NCI-H1694 (cell line): ENCODE measurements at regions not wholly inside any gene's neighbourhood (a gene's known extent, or its start where the extent isn't known, plus 50 kb on each side); places are given as distances from the start of the nearest gene placed in this dataset.
"Not testable (repeated sequence)": the region's sequence is repeated elsewhere in the genome, so short reads cannot be mapped to it uniquely, and the experiment has no call there.

ENCODE experiments used
- DNase-seq: peaks from one replicate; lab custom pipeline; 2025; lab: John Stamatoyannopoulos, UW

DNA sequence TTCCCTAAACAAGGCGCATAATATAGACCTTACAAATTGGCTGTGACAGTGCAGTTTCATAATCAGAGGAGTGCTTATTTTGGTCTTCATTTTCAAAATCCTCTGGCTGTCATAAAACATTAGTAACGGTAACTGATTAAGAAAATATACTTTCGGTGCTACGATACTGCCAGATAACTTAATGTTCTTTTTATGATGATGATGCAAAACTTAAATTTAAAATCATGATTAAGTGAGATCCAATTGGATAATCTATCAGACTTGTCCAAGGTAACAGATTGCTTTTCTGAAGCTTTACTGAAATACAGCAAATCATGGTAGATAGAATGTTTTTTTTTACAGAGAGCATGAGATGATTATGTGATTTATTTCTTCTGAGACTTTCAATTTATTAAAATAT, 364.2 kb upstream of the CNTN3 start:
- no peak for DNase-seq

DNA sequence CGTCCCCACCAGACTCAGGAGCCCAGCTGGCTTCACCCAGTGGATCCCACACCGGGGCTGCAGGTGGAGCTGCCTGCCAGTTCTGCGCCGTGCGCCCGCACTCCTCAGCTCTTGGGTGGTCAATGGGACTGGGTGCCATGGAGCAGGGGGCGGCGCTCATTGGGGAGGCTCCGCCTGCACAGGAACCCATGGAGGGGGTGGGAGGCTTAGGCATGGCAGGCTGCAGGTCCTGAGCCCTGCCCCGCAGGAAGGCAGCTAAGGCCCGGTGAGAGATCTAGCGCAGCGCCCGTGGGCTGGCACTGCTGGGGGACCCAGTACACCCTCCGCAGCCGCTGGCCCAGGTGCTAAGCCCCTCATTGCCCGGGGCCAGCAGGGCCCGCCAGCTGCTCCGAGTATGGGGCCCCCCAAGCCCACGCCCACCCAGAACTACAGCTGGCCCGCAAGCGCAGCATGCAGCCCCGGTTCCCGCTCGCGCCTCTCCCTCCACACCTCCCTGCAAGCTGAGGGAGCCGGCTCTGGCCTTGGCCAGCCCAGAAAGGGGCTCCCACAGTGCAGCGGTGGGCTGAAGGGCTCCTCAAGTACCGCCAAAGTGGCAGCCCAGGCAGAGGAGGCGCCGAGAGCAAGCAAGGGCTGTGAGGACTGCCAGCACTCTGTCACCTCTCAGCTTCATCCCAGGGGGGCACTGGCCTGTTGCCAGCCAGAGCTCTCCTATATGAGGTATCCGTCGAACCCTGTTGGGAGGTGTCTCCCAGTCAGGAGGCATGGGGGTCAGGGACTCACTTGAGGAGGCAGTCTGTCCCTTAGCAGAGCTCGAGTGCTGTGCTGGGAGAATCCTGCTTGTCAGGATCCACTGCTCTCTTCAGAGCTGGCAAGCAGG, 370.8 kb upstream of the CNTN3 start:
- not testable (repeated sequence) for DNase-seq

DNA sequence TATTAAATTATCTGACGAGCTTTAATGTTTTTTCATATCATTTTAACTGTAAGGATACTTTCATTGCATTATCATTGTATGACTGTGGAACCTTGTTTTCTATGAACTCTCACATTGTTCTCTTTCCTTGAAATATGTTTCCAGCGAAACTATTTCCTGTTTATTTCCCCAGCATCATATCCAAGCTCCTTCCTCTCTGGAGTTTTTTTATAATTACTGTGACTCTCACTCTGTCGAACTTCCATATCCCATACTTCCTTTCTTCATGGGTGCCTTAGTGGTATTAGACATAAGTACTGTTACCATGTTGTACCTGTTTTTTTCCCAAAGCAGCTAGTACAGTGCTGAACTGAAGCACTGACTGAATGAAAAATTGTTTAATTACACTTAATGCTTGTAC, 373.6 kb upstream of the CNTN3 start:
- DNase-seq = no peak

DNA sequence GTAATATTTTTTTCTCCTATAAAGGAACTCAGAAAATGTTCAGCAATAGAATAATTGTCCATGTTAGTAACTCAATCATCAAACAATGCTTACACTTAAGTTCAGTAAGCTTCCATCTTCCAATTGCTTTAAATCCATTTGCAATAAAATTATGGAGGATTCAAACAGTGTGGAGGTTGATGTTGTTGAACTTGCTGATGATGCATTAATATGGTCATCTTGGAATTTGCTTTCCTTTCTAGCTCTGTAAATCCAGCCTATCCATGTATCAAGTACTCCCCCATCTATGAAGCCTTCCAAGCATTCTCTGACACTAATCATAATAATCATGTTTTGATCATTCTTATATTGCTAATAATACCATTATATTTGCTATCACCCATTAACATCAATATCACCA, 378.4 kb upstream of the CNTN3 start:
- no peak for DNase-seq

DNA sequence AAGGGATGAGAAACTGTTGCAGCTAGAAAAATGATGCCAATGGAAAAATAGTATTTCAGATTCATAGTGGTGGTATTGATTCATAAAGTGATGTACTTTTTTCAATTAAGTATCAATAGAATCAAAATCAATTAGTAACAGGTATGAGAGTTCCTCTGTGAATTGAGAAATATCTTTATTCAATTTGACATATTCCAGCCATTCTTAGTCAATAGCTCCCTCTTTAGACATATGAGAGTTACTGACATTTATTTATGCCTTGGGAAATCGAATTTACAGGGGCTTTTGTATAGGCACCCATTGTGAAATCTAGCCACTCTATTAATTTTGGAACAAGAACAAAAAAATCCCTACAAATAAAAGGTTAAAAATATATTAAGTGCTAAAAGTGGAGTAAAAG, 386.9 kb upstream of the CNTN3 start:
- no peak for DNase-seq

DNA sequence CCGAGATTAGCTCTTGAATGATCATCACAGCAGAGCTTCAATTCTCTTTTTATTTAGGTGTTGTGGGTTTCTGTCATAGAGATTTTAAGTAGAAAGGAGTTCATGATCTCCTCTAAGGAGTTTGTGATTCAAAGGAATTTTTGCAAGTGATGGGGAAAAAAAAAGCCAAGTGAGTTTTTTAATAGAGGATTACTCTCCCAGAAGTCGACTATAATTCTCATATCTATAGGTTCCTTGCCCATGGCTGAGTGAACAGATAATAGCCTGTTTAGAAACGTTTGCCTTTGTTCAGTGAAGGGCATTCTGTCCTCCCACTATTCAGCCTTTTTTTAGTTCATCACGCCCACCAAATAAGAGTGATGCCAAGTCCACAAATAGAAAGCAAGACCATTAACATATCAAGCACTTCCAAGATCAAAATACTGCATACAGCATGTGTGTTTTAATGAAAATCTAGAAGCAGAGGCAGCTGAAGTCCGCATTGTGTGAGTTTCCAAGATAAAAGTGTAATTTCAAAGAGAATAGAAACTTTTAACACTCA, 398.4 kb upstream of the CNTN3 start:
- DNase-seq = no peak

DNA sequence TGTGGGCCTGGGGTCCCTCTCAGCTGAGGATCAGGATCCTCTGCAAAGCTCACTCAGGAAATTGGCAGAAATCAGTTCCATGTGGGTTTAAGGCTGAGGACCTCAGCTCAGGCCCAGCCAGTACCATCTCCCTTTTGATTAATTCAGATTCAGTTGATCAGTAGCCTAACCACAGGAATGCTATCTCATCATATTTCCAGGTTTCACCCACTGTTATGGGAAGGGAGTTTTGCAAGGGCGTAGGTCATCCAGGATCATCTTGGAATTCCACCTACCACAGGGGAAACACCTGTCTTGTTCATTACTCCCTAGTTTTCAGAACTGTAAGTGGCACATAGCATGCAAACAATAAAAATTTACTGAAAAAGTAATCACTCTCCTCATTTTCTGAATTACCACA, 399.5 kb upstream of the CNTN3 start:
- DNase-seq = no peak

DNA sequence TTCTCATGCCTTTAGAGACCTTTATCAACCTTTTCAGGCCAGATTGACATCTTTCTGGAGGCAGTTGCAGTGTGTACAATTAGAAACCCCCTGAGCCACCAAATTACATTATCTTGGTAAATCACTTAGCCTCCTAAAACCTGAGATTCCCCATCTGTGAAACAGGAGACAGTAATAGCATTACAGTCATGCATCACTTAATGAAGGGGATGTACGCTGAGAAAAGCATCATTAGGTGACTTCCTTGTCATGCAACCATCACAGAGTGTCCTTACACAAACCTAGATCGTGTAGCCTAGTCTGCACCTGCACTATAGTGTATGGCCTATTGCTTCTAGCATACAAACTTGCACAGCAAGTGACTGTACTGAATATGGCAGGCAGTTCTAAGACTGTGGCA, 400.8 kb upstream of the CNTN3 start:
- DNase-seq = no peak

DNA sequence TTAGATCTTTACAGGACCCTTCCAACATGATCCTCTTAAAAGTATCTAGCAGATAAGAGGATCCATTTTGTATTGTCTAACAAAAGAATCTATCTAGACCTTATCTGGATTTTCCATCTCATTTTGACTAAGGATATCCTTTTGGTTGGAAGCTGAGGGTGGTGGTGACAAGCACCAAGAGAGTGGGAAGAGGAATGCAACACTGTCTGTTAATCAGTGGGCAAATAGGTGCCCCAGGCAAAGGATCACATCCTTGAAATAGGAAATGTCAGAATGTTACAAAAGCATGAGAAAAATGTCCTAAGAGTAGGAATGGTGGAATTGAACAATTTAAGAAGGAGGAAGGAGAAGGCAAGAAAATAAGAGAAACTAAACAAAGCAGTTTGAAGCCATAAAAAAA, 420.7 kb upstream of the CNTN3 start:
- no peak for DNase-seq

DNA sequence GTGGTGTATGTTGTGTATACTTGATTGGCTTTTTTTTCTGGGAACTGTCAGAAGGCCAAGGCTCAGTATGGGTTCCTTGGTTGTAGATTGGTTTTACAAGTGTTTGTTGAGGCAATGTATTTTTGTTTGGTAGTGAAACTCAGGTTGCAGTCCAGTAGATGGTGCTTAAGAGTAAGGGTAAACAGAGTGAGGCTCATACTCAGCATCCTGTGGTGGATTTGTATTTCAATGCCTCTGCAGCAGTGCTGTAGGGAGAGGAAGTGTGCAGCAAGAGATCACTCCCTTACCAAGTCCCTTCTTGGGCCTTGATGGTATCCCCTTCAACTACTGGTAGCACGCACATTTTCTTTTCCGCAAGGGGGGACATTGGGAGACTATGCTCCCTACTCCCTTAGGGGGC, 428.5 kb upstream of the CNTN3 start:
- no peak for DNase-seq

DNA sequence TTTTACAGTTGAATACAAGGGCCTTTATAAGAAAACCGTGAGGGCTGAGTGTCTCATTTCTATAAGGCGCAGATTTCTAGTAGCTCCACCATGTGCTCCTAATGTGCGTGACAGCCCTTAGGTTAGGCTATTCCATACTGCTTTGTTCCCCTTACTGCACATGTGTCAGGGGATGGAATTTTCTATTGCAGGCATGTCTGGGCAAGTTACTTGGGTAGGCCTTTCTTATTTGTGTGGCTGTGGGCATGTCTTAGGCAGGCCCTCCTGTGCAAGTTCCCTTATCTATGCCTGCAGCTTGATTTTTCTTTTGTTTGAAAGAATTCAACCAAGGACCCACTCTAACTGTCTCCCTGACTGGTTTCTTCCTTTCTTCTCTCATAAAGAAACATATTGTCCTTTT, 434.2 kb upstream of the CNTN3 start:
- no peak for DNase-seq

DNA sequence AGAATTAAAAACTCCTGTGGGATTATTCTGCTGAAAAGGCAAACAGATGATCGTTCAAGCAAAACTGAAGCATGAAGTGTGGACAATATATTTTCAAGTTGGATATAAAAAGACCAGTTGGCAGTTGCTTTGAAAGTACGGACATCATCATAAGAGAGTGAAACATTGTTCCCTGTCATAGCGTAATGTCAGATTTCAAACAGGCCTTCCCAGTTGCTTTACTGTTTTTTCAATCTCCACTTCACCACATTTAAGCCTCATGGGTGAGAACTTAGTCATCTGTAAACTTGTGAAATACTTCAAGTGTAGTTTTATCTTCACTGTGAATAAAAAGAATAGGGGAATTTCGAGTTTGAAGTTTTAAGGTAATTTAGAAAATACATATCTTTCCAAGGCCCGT, 435.1 kb upstream of the CNTN3 start:
- no peak for DNase-seq

DNA sequence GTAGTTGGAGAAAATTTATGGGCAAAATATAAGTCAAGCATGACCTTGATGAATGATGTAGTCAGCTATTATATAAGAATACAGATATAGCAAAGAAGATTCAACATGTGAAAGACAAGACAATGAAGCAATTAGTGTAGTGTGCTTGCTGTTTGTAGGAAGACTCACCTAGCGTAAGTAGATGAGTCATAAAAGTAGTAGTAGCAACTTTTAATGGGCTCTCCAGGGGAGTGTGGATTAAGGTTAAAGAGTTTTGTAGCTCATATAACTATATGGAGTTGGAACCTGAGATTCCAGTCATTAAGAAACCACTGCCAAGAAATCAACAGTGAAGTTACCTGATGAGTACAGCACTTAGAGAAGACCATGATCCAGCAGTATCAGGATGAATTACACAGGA, 444.7 kb upstream of the CNTN3 start:
- no peak for DNase-seq

DNA sequence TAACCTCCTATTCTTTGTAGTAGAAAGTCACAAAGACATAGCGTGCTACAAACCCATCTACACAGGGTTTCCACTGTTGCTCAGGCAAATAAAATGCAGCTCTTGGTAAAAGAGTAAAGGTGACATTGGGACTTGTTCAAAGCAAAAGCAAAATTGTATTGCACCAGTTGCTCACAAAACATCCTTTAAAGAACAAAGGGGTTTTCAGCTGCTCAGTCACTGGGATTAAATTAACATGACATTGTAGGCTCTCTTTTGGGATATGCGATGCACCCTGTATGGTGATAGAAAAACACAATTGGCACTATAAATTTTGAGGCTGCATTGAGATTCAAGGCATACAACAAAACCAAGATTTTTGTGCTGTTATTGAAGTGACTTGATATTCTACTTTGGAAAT, 447.3 kb upstream of the CNTN3 start:
- no peak for DNase-seq

DNA sequence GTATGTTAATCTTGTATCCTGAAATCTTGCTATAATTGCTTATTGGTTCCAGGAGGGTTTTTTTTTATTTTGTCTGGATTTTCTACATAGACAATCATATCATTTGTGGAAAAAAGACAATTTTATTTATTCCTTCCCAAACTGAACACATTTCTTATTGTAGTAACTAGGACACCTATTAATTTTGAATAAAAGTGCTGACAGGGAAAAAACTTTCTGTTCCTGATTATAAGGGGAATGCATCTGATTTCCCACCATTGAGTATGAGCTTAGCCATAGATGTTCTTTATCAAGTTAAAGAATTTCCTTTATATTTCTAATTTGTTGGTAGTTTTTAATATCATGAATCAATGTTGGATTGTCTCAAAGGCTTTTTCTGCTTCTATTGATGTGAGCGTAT, 460.7 kb upstream of the CNTN3 start:
- no peak for DNase-seq

DNA sequence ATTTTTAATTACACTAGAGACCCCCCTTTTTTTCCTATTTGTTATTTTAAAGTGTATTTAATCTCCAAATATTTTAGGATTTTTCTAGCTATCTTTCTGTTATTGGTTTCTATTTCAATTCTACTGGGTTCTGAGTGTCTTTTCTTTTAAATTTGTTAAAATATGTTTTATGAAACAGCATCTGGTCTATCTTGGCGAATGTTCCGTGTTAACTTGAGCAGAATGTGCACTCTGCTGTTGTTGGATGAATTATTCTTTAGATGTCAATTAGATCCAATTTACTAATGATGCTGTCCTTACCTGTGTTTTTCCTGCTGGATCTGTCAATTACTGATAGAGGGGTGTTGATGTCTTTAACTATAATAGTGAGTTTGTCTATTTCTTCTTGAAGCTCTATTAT, 462.0 kb upstream of the CNTN3 start:
- no peak for DNase-seq

DNA sequence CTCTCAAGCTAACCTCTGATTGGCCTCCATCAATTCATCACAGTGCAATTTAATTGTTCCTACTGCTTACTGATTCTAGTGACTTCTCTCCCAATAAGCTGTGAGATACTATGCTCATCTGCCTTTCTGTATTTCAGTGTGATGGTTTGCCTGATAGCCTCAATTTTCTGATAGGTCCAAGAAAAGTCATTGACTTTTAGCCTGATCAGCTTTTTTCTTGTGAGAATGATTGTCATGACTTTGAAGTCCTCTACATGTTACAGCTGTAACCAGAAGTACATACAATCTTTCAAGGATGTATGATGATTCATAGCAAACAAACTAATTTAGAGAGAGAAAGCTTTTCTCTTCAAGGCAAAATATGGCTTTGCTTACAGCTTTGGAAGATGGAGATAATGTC, 463.8 kb upstream of the CNTN3 start:
- DNase-seq = no peak

DNA sequence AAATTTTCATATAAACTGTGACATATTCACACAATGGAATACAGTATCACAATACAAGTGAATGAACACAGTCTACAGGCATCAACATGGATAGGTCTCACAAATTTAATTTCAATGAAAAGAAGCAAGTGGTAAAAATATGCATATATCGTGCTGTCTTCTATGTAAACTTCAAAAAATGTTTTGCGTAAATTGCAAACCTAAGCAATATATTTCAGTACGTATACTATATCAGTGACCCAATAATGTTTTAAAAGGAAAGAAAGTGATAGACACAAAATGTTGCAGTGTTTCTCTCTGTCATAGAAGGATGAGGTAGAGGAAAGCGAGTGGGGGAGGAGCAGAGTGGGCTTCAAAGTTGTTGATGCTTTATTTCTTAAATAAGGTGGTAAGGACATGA, 468.4 kb upstream of the CNTN3 start:
- DNase-seq = no peak

DNA sequence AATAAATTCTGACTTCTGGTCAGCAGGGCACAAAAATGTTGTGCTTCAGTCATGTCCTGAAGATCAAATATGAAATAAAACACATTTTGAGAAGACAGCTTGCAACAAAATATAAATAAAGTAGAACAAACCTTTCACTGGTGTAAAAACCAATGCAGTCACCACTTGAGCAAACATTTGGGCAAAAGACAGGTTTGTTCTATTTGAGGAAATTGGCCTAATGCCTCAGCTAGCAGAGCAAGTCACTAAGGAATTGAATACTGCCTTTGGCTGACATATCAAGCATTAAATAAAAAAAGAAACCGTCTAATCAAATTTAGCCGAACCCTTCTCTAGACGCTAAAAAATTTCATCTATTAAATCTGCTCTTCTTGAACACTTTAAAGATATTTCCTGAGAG, 475.4 kb upstream of the CNTN3 start:
- no peak for DNase-seq

DNA sequence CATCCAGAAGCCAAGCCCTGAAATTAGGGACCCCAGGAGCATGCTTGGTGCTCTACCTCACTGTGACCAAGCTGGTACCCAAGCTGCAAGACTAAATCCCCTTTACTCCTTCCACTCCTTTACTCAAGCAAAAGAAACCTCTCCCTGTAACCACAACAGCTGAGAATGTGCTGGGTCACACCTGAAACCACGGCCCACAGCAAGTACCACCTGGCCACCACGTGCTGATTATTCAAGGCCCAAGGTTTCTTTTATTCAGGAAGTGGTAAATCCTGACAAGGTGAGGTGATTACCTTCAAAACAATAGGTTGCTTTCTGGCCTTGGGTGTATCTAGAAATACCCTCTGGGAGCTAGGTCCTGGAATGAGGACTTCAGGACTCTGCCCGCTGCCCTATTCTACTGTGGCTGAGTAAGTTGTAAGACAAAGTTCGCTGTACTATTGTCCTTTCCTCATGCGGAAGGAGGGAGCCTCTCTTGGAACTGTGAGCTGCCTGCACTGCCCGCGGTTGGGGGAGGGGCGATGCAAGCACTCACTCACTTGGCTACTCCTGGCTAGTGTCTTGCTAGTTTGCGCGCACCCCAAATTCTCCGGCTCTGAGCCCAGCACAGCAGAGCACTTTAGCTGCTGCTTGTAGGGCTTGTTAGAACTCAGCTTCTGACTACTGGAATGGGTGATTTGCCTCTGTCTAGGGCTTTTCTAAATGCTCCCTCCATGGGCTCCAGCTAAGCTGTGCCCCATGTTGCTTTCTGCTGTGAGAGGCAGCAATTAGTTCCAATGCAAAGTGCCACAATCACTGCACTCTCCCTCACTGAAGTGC, 487.1 kb upstream of the CNTN3 start:
- no peak for DNase-seq

DNA sequence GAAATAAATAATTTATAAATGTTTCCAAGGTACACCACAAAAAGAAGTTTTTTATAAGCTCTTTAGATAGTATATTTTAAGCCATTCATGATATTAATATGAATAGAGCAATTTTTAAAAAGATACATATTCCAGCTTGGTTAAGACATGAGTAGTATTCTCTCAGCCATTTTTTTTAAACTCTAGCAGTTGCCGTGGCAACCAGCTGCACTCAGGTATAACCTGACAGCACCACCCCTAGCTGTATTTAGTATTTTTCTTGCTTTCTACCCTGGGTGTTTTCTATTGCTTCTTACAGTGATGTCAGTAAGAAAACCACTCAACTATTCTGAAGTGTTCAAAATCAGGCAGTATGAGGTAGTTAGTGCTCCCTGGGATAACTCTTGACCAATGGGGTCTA, 496.3 kb upstream of the CNTN3 start:
- DNase-seq = no peak

DNA sequence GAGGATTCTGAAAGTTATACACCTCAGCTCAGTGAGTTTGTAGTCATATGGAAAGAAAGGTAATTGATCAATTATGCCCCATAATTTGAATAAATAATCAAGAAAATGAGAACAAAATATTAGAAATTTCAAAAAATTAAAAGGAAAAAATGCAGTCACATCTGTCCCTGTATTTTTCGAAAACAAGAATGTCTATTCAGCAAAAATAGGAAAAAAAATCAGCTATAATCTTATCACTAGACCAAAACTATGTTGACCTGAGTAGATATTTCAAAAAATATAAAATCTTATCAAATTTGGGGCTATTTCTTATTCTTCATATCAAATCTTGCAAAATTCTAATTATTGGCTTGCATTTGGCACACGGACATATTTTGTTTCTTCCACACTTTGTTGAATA, 501.2 kb upstream of the CNTN3 start:
- DNase-seq = no peak

DNA sequence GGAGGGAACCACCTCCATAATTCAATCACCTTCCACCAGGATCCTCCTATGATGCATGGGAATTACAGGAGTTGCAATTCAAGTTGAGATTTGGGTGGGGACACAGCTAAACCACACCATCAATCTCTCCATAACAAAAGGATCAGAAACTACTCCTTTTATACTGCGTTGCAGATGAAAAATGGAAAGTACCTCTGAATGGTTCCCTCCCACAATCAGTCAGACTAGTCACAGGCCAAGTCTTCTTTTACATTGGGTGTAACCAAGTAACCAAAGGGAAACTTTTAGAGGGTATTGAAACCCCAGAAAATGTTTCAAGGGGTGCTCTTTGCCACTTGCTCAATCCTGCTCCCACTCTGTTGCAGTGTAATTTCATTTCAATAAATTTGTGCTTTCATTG, 504.3 kb upstream of the CNTN3 start:
- no peak for DNase-seq
